GM12878 (cell line): ENCODE measurements at regions not wholly inside any gene's neighbourhood (a gene's known extent, or its start where the extent isn't known, plus 50 kb on each side); places are given as distances from the start of the nearest gene placed in this dataset.

Experiments
- CBX5 ChIP-seq: sonication (generic); IDR thresholded peaks from 2 replicates; pipeline ENCODE4 v1.6.1; 2016; ENCODE audit warnings: low read depth, moderate library complexity, mild to moderate bottlenecking, inconsistent platforms
- HCFC1 ChIP-seq: fragments of 150-350 bp; IDR thresholded peaks from 2 replicates; pipeline ENCODE4 v1.6.1; 2014; ENCODE audit warnings: low read length
- JUND ChIP-seq: IDR thresholded peaks from 2 replicates; pipeline ENCODE4 v1.6.1; 2012; ENCODE audit warnings: low read depth, mild to moderate bottlenecking, low read length, improper control_type of control experiment, moderate library complexity
- NBN ChIP-seq: fragments of 450-650 bp; IDR thresholded peaks from 2 replicates; pipeline ENCODE4 v1.6.1; 2016
- ZNF217 ChIP-seq: fragments of 450-650 bp; IDR thresholded peaks from 2 replicates; pipeline ENCODE4 v1.6.1; 2017; ENCODE audit warnings: antibody characterized with exemption, mild to moderate bottlenecking
- ZNF384 ChIP-seq: IDR thresholded peaks from 2 replicates; pipeline ENCODE4 v1.6.1; 2012; ENCODE audit warnings: low read depth, mild to moderate bottlenecking, low read length, improper control_type of control experiment, borderline replicate concordance
- TF ChIP-seq, protein P1 (sequence below): IDR thresholded peaks from 2 replicates; pipeline ENCODE4 v1.6.1; 2011; ENCODE audit warnings: borderline replicate concordance, low read depth, mild to moderate bottlenecking, moderate library complexity, low read length; ENCODE audit not compliant: insufficient read depth, poor library complexity, severe bottlenecking
- TF ChIP-seq, protein P2 (sequence below): IDR thresholded peaks from 2 replicates; pipeline ENCODE4 v1.6.1; 2012; ENCODE audit warnings: low read length, inconsistent platforms
- TF ChIP-seq, protein P3 (sequence below): IDR thresholded peaks from 2 replicates; pipeline ENCODE4 v1.6.1; 2012; ENCODE audit warnings: improper control_type of control experiment, low read depth, low read length; ENCODE audit not compliant: insufficient replicate concordance
- TF ChIP-seq, protein P4 (sequence below): fragments of 150-350 bp; IDR thresholded peaks from 2 replicates; pipeline ENCODE4 v1.6.1; 2014; ENCODE audit warnings: mild to moderate bottlenecking, low read depth, low read length
- TF ChIP-seq, protein P5 (sequence below): fragments of 450-650 bp; IDR thresholded peaks from 2 replicates; pipeline ENCODE4 v1.6.1; 2017; ENCODE audit warnings: mild to moderate bottlenecking, low read depth, inconsistent platforms; ENCODE audit not compliant: poor library complexity, severe bottlenecking
- TF ChIP-seq, protein P6 (sequence below): fragments of 450-650 bp; IDR thresholded peaks from 2 replicates; pipeline ENCODE4 v1.6.1; 2017; ENCODE audit warnings: mild to moderate bottlenecking, moderate library complexity

DNA sequence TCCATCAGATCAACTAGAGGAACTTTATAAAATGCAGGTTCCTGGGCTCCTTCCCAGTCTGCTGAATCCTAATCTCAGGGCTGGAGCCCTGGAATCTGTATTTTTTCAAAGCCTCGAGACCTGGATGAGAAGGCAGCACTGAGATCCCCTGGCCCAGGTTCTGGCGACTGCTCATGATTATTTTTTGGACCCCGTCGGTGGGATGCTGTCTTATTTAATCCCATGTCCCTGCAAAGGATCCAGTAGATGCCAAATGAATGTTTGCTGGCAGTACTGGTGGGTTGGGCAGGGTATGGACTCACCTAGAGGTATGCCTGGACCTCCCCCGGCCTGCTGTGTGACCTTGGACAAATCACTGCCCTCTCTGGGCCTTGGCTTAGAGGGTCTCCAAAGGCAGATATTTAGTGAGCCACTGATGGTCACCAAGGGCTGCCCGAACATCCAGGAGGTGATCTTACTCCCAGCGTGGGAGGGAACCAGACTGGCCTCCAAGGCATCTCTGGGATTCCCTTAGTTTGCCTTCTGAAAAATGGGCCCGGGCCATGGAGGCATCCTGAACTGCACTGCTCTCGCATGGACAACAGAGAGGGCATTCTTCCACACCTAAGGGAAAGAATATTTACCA, 91.6 kb upstream of the RUNX3 start (continued):
- TF ChIP-seq, protein P1, sequence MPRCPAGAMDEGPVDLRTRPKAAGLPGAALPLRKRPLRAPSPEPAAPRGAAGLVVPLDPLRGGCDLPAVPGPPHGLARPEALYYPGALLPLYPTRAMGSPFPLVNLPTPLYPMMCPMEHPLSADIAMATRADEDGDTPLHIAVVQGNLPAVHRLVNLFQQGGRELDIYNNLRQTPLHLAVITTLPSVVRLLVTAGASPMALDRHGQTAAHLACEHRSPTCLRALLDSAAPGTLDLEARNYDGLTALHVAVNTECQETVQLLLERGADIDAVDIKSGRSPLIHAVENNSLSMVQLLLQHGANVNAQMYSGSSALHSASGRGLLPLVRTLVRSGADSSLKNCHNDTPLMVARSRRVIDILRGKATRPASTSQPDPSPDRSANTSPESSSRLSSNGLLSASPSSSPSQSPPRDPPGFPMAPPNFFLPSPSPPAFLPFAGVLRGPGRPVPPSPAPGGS: no peak
- TF ChIP-seq ZNF384 (no peak), NBN (no peak), JUND (no peak), HCFC1 (0 out of 2 replicates have a peak, but pooled peaks have one; percentile 5), CBX5 (no peak), ZNF217 (peak; percentile 83)
- TF ChIP-seq, protein P2, sequence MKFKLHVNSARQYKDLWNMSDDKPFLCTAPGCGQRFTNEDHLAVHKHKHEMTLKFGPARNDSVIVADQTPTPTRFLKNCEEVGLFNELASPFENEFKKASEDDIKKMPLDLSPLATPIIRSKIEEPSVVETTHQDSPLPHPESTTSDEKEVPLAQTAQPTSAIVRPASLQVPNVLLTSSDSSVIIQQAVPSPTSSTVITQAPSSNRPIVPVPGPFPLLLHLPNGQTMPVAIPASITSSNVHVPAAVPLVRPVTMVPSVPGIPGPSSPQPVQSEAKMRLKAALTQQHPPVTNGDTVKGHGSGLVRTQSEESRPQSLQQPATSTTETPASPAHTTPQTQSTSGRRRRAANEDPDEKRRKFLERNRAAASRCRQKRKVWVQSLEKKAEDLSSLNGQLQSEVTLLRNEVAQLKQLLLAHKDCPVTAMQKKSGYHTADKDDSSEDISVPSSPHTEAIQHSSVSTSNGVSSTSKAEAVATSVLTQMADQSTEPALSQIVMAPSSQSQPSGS: no peak
- TF ChIP-seq, protein P3, sequence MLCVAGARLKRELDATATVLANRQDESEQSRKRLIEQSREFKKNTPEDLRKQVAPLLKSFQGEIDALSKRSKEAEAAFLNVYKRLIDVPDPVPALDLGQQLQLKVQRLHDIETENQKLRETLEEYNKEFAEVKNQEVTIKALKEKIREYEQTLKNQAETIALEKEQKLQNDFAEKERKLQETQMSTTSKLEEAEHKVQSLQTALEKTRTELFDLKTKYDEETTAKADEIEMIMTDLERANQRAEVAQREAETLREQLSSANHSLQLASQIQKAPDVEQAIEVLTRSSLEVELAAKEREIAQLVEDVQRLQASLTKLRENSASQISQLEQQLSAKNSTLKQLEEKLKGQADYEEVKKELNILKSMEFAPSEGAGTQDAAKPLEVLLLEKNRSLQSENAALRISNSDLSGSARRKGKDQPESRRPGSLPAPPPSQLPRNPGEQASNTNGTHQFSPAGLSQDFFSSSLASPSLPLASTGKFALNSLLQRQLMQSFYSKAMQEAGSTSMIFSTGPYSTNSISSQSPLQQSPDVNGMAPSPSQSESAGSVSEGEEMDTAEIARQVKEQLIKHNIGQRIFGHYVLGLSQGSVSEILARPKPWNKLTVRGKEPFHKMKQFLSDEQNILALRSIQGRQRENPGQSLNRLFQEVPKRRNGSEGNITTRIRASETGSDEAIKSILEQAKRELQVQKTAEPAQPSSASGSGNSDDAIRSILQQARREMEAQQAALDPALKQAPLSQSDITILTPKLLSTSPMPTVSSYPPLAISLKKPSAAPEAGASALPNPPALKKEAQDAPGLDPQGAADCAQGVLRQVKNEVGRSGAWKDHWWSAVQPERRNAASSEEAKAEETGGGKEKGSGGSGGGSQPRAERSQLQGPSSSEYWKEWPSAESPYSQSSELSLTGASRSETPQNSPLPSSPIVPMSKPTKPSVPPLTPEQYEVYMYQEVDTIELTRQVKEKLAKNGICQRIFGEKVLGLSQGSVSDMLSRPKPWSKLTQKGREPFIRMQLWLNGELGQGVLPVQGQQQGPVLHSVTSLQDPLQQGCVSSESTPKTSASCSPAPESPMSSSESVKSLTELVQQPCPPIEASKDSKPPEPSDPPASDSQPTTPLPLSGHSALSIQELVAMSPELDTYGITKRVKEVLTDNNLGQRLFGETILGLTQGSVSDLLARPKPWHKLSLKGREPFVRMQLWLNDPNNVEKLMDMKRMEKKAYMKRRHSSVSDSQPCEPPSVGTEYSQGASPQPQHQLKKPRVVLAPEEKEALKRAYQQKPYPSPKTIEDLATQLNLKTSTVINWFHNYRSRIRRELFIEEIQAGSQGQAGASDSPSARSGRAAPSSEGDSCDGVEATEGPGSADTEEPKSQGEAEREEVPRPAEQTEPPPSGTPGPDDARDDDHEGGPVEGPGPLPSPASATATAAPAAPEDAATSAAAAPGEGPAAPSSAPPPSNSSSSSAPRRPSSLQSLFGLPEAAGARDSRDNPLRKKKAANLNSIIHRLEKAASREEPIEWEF: no peak
- TF ChIP-seq, protein P4, sequence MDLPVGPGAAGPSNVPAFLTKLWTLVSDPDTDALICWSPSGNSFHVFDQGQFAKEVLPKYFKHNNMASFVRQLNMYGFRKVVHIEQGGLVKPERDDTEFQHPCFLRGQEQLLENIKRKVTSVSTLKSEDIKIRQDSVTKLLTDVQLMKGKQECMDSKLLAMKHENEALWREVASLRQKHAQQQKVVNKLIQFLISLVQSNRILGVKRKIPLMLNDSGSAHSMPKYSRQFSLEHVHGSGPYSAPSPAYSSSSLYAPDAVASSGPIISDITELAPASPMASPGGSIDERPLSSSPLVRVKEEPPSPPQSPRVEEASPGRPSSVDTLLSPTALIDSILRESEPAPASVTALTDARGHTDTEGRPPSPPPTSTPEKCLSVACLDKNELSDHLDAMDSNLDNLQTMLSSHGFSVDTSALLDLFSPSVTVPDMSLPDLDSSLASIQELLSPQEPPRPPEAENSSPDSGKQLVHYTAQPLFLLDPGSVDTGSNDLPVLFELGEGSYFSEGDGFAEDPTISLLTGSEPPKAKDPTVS: no peak
- TF ChIP-seq, protein P5, sequence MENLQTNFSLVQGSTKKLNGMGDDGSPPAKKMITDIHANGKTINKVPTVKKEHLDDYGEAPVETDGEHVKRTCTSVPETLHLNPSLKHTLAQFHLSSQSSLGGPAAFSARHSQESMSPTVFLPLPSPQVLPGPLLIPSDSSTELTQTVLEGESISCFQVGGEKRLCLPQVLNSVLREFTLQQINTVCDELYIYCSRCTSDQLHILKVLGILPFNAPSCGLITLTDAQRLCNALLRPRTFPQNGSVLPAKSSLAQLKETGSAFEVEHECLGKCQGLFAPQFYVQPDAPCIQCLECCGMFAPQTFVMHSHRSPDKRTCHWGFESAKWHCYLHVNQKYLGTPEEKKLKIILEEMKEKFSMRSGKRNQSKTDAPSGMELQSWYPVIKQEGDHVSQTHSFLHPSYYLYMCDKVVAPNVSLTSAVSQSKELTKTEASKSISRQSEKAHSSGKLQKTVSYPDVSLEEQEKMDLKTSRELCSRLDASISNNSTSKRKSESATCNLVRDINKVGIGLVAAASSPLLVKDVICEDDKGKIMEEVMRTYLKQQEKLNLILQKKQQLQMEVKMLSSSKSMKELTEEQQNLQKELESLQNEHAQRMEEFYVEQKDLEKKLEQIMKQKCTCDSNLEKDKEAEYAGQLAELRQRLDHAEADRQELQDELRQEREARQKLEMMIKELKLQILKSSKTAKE: peak; percentile 54
- TF ChIP-seq, protein P6, sequence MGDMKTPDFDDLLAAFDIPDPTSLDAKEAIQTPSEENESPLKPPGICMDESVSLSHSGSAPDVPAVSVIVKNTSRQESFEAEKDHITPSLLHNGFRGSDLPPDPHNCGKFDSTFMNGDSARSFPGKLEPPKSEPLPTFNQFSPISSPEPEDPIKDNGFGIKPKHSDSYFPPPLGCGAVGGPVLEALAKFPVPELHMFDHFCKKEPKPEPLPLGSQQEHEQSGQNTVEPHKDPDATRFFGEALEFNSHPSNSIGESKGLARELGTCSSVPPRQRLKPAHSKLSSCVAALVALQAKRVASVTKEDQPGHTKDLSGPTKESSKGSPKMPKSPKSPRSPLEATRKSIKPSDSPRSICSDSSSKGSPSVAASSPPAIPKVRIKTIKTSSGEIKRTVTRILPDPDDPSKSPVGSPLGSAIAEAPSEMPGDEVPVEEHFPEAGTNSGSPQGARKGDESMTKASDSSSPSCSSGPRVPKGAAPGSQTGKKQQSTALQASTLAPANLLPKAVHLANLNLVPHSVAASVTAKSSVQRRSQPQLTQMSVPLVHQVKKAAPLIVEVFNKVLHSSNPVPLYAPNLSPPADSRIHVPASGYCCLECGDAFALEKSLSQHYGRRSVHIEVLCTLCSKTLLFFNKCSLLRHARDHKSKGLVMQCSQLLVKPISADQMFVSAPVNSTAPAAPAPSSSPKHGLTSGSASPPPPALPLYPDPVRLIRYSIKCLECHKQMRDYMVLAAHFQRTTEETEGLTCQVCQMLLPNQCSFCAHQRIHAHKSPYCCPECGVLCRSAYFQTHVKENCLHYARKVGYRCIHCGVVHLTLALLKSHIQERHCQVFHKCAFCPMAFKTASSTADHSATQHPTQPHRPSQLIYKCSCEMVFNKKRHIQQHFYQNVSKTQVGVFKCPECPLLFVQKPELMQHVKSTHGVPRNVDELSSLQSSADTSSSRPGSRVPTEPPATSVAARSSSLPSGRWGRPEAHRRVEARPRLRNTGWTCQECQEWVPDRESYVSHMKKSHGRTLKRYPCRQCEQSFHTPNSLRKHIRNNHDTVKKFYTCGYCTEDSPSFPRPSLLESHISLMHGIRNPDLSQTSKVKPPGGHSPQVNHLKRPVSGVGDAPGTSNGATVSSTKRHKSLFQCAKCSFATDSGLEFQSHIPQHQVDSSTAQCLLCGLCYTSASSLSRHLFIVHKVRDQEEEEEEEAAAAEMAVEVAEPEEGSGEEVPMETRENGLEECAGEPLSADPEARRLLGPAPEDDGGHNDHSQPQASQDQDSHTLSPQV: no peak
